H1 (cell line): ENCODE measurements at regions not wholly inside any gene's neighbourhood (a gene's known extent, or its start where the extent isn't known, plus 50 kb on each side); places are given as distances from the start of the nearest gene placed in this dataset.

ENCODE experiments used
- CTCF ChIA-PET: fragments of 300-600 bp; sonication (Branson Sonifier 250); formaldehyde crosslinking; loops from one replicate; lab custom pipeline; 2021; ENCODE audit not compliant: partially characterized antibody; lab: Charles Lee
- POLR2A ChIA-PET: fragments of 300-600 bp; sonication (Branson Sonifier 250); formaldehyde crosslinking; loops from one replicate; lab custom pipeline; 2021; ENCODE audit warnings: inconsistent platforms; ENCODE audit not compliant: partially characterized antibody; lab: Charles Lee
- DNase-seq, 2 experiments: peaks; one replicate each; pipeline versions ENCODE4 v3.0.0 to v3.0.0-alpha.2; 2010 to 2022; ENCODE audit warnings: low spot score in 2 of 2, low read depth in 1 of 2, mixed read lengths in 1 of 2
- FAIRE-seq: peaks from 2 replicates; lab custom pipeline; 2011; peaks lifted over from hg19 to GRCh38; lab: Jason Lieb, UNC
- H2AFZ ChIP-seq: 2 replicates; pipeline ENCODE4 v1.8.1; 2012; ENCODE audit warnings: low read length, inconsistent platforms
- H2AK5ac ChIP-seq: 2 replicates; pipeline ENCODE4 v1.6.1; 2013; ENCODE audit warnings: low read depth, low read length
- H2BK120ac ChIP-seq: replicated peaks from 2 replicates; pipeline ENCODE3; 2013; ENCODE audit warnings: low read depth, low read length, inconsistent platforms
- H2BK12ac ChIP-seq: 2 replicates; pipeline ENCODE4 v1.6.1; 2013; ENCODE audit warnings: low read depth, low read length
- H2BK15ac ChIP-seq: 2 replicates; pipeline ENCODE4 v1.6.1; 2013; ENCODE audit warnings: low read length
- H2BK20ac ChIP-seq: 2 replicates; pipeline ENCODE4 v1.6.1; 2013; ENCODE audit warnings: low read length
- H2BK5ac ChIP-seq: 2 replicates; pipeline ENCODE4 v1.6.1; 2013; ENCODE audit warnings: low read depth, low read length
- H3K14ac ChIP-seq: 2 replicates; pipeline ENCODE4 v1.6.1; 2013; ENCODE audit warnings: inconsistent platforms; ENCODE audit not compliant: insufficient read length
- H3K18ac ChIP-seq: 2 replicates; pipeline ENCODE4 v1.6.1; 2013; ENCODE audit warnings: low read length; ENCODE audit errors: extremely low read depth
- H3K23ac ChIP-seq: 2 replicates; pipeline ENCODE4 v1.6.1; 2013; ENCODE audit warnings: inconsistent platforms; ENCODE audit not compliant: insufficient read length
- H3K23me2 ChIP-seq: 2 replicates; pipeline ENCODE4 v1.6.1; 2013; ENCODE audit warnings: low read depth, low read length
- H3K27ac ChIP-seq: 2 replicates; pipeline ENCODE4 v1.6.1; 2011; ENCODE audit warnings: low read depth, low read length, inconsistent platforms
- H3K27me3 ChIP-seq, 4 experiments: replicated peaks in 1 of 4; 1 replicate in 1 of 4; 2 replicates in 3 of 4; pipeline versions ENCODE4 v1.6.1 to v1.8.1; 2011 to 2013; ENCODE audit warnings: low read length in 3 of 4, mild to moderate bottlenecking in 3 of 4, inconsistent platforms in 2 of 4, mixed read lengths in 2 of 4, moderate library complexity in 1 of 4; ENCODE audit not compliant: control insufficient read depth in 3 of 4, insufficient read depth in 3 of 4; ENCODE audit errors: extremely low read depth in 1 of 4
- H3K36me3 ChIP-seq, 4 experiments: 2 replicates each; pipeline versions ENCODE4 v1.6.1 to v1.8.1; 2011 to 2013; ENCODE audit warnings: mild to moderate bottlenecking in 4 of 4, low read length in 3 of 4, moderate library complexity in 2 of 4, control low read depth in 1 of 4, inconsistent platforms in 1 of 4; ENCODE audit not compliant: insufficient read depth in 4 of 4, control insufficient read depth in 2 of 4
- H3K4ac ChIP-seq: replicated peaks from 2 replicates; pipeline ENCODE3; 2013; ENCODE audit warnings: low read length, low read depth, mixed read lengths, inconsistent platforms; ENCODE audit not compliant: insufficient read length
- H3K4me1 ChIP-seq, 4 experiments: replicated peaks in 1 of 4; 1 replicate in 1 of 4; 2 replicates in 3 of 4; pipeline versions ENCODE4 v1.6.1 to v1.8.1; 2011 to 2013; ENCODE audit warnings: low read length in 3 of 4, inconsistent platforms in 2 of 4, mixed read lengths in 1 of 4; ENCODE audit not compliant: insufficient read depth in 4 of 4, control insufficient read depth in 3 of 4
- H3K4me2 ChIP-seq, 2 experiments: 2 replicates each; pipeline versions ENCODE4 v1.6.1 to v1.8.1; 2011 to 2013; ENCODE audit warnings: low read depth in 2 of 2, low read length in 2 of 2, control low read depth in 1 of 2, inconsistent platforms in 1 of 2, mild to moderate bottlenecking in 1 of 2; ENCODE audit not compliant: insufficient read depth in 1 of 2
- H3K4me3 ChIP-seq, 4 experiments: fragments of 200-600, 300-600 bp in 1 of 4; sonication (generic), shearing (Covaris generic), sonication (Bioruptor Twin) in 1 of 4; 2 replicates each; pipeline versions ENCODE4 v1.5.1 to v1.8.1; 2011 to 2016; ENCODE audit warnings: low read length in 4 of 4, low read depth in 3 of 4, control low read depth in 2 of 4, inconsistent platforms in 2 of 4, mild to moderate bottlenecking in 2 of 4, mixed read lengths in 1 of 4, moderate library complexity in 1 of 4; ENCODE audit not compliant: insufficient read depth in 2 of 4; ENCODE audit errors: extremely low read depth in 1 of 4
- H3K56ac ChIP-seq: replicated peaks from 2 replicates; pipeline ENCODE3; 2013; ENCODE audit warnings: low read depth, mild to moderate bottlenecking, mixed read lengths, low read length, inconsistent platforms; ENCODE audit not compliant: insufficient read length
- H3K79me1 ChIP-seq: 2 replicates; pipeline ENCODE4 v1.6.1; 2013; ENCODE audit warnings: low read depth, low read length, control low read depth
- H3K79me2 ChIP-seq, 2 experiments: 2 replicates each; pipeline versions ENCODE4 v1.6.1 to v1.8.1; 2012 to 2013; ENCODE audit warnings: low read length in 2 of 2, mild to moderate bottlenecking in 2 of 2, inconsistent platforms in 1 of 2; ENCODE audit not compliant: insufficient read depth in 2 of 2, control insufficient read depth in 1 of 2
- H3K9ac ChIP-seq, 4 experiments: replicated peaks in 1 of 4; 1 replicate in 1 of 4; 2 replicates in 3 of 4; pipeline versions ENCODE4 v1.6.1 to v1.8.1; 2011 to 2013; ENCODE audit warnings: low read depth in 3 of 4, low read length in 3 of 4, control low read depth in 2 of 4, mild to moderate bottlenecking in 2 of 4, moderate library complexity in 2 of 4, inconsistent platforms in 1 of 4; ENCODE audit errors: extremely low read depth in 1 of 4
- H3K9me3 ChIP-seq, 2 experiments: 2 replicates each; pipeline versions ENCODE4 v1.6.1 to v1.8.1; 2012 to 2013; ENCODE audit warnings: mild to moderate bottlenecking in 2 of 2, moderate library complexity in 2 of 2, control low read depth in 1 of 2, inconsistent platforms in 1 of 2, low read depth in 1 of 2, low read length in 1 of 2, mixed read lengths in 1 of 2; ENCODE audit not compliant: insufficient read depth in 2 of 2
- H4K20me1 ChIP-seq, 2 experiments: replicated peaks in 1 of 2; 2 replicates each; pipeline versions ENCODE3 to v1.8.1; 2011 to 2013; ENCODE audit warnings: inconsistent platforms in 2 of 2, low read length in 2 of 2, mild to moderate bottlenecking in 1 of 2; ENCODE audit not compliant: insufficient read depth in 2 of 2, control insufficient read depth in 1 of 2
- H4K5ac ChIP-seq: 2 replicates; pipeline ENCODE4 v1.6.1; 2013; ENCODE audit warnings: low read length, low read depth, mixed read lengths, inconsistent platforms; ENCODE audit not compliant: insufficient read length
- H4K8ac ChIP-seq: 2 replicates; pipeline ENCODE4 v1.8.0; 2013; ENCODE audit warnings: mild to moderate bottlenecking, moderate library complexity, low read length, inconsistent platforms; ENCODE audit not compliant: insufficient read depth; ENCODE audit errors: extremely low read depth
- H4K91ac ChIP-seq: replicated peaks from 2 replicates; pipeline ENCODE3; 2013; ENCODE audit warnings: low read length, mixed read lengths, inconsistent platforms; ENCODE audit not compliant: insufficient read length
- CBX5 ChIP-seq: fragments of 300-800, 300-1000 bp; sonication (generic); IDR thresholded peaks from 2 replicates; pipeline ENCODE4 v1.7.1; 2016; ENCODE audit warnings: antibody characterized with exemption, low read length, low read depth
- CTBP2 ChIP-seq: IDR thresholded peaks from 2 replicates; pipeline ENCODE4 v1.7.0; 2011; ENCODE audit warnings: borderline replicate concordance, mild to moderate bottlenecking, moderate library complexity, mixed read lengths, low read length; ENCODE audit not compliant: insufficient read depth, insufficient read length
- GABPA ChIP-seq: IDR thresholded peaks from 2 replicates; pipeline ENCODE4 v1.6.1; 2011; ENCODE audit warnings: mild to moderate bottlenecking, low read length, moderate library complexity, borderline replicate concordance; ENCODE audit not compliant: insufficient read depth
- HDAC6 ChIP-seq: IDR thresholded peaks from one replicate; pipeline ENCODE4 v1.7.1; 2012; ENCODE audit warnings: low read depth, mild to moderate bottlenecking, inconsistent platforms, low read length, moderate library complexity
- KDM1A ChIP-seq: fragments of 200-600, 300-600 bp; sonication (generic); IDR thresholded peaks from 2 replicates; pipeline ENCODE4 v1.7.1; 2016; ENCODE audit warnings: mild to moderate bottlenecking, low read length, borderline replicate concordance
- RAD21 ChIP-seq, 2 experiments: IDR thresholded peaks in 1 of 2; conservative IDR thresholded peaks in 1 of 2; 2 replicates each; pipeline ENCODE4 v1.6.1; 2011; ENCODE audit warnings: low read depth in 2 of 2, low read length in 2 of 2, improper control_type of control experiment in 1 of 2, inconsistent platforms in 1 of 2, mild to moderate bottlenecking in 1 of 2, moderate library complexity in 1 of 2
- RNF2 ChIP-seq: fragments of 200-900, 300-1000 bp; sonication (generic); IDR thresholded peaks from 2 replicates; pipeline ENCODE4 v1.7.1; 2016; ENCODE audit warnings: borderline replicate concordance, low read depth, mild to moderate bottlenecking, antibody characterized with exemption, low read length; ENCODE audit not compliant: poor library complexity, severe bottlenecking; ENCODE audit errors: missing control alignments
- SIRT6 ChIP-seq: IDR thresholded peaks from one replicate; pipeline ENCODE4 v1.7.1; 2012; ENCODE audit warnings: low read length, inconsistent platforms
- SP1 ChIP-seq: IDR thresholded peaks from 2 replicates; pipeline ENCODE4 v1.6.1; 2011; ENCODE audit warnings: low read depth, low read length
- TAF7 ChIP-seq: optimal IDR thresholded peaks from 2 replicates; pipeline ENCODE3; 2011; ENCODE audit warnings: low read depth, mild to moderate bottlenecking, inconsistent platforms, low read length, moderate library complexity, borderline replicate concordance
- TBP ChIP-seq: IDR thresholded peaks from 2 replicates; pipeline ENCODE4 v1.6.1; 2011; ENCODE audit warnings: low read depth, low read length, improper control_type of control experiment
- WGBS, 2 experiments: shearing (Covaris generic) in 1 of 2; methylation state at CpG; one replicate each; pipeline versions ENCODE4 v1.1.6 to v1.1.7; 2013 to 2015; ENCODE audit warnings: low lambda C conversion rate in 2 of 2, mixed read lengths in 2 of 2, inconsistent platforms in 1 of 2, low coverage in 1 of 2, missing lambda C conversion rate in 1 of 2; ENCODE audit not compliant: insufficient replicate concordance in 2 of 2, insufficient coverage in 1 of 2, insufficient read length in 1 of 2; ENCODE audit errors: extremely low coverage in 1 of 2, missing lambda C conversion rate in 1 of 2; 5-methylcytosine and 5-hydroxymethylcytosine counted together

- Histone ChIP-seq H3K23ac (no peak overlapping the region), H2BK20ac (no peak overlapping the region), H3K4me1 (no peaks in the 10 kb centered on the region), H2BK5ac (no peak overlapping the region), H3K27ac (no peak overlapping the region), H3K79me1 (no peaks in the 10 kb centered on the region; the same call in 1 of the 2 replicates), H3K4me3 (no peak overlapping the region), H2AFZ (no peak overlapping the region), H3K18ac (no peak overlapping the region), H4K91ac (no peak overlapping the region), H4K8ac (no peak overlapping the region), H3K79me2 (no peaks in the 10 kb centered on the region), H3K4me2 (no peak overlapping the region), H2AK5ac (no peak overlapping the region), H3K14ac (no peak overlapping the region), H4K5ac (no peak overlapping the region), H3K56ac (no peak overlapping the region), H3K27me3 (no peaks in the 10 kb centered on the region), H3K23me2 (no peaks in the 10 kb centered on the region), H2BK15ac (no peak overlapping the region), H3K36me3 (no peaks in the 10 kb centered on the region), H3K9ac (no peak overlapping the region), H4K20me1 (no peaks in the 10 kb centered on the region), H3K4ac (no peak overlapping the region), H2BK120ac (no peak overlapping the region), H2BK12ac (no peak overlapping the region), H3K9me3 (no peaks in the 10 kb centered on the region)
- DNase-seq (no peak), FAIRE-seq (no peak)
- ChIA-PET CTCF (no interaction called here), POLR2A (no interaction called here)
- WGBS, 2 experiments, result 86% methylated on average over 4 of the region's 4 CpGs; no CpG with 5 or more reads in 1 of the 2 experiments
- no peak for TF ChIP-seq CBX5
- no peak for TF ChIP-seq SIRT6
- TF ChIP-seq TAF7, result no peak
- no peak for TF ChIP-seq TBP
- TF ChIP-seq RNF2, result no peak
- TF ChIP-seq SP1, result no peak
- no peak for TF ChIP-seq CTBP2
- no peak for TF ChIP-seq GABPA
- TF ChIP-seq RAD21 (IDR thresholded peaks at IDR 0.05 in 1 of 2, conservative IDR thresholded peaks at IDR 0.05 in 1 of 2; ENCODE audit: low read depth in 2 of 2, low read length in 2 of 2), result no peak
- no peak for TF ChIP-seq KDM1A
- TF ChIP-seq HDAC6, result no peak
Measured at GRCh38 chr14:55973285-55973800, 144.9 kb upstream of the PELI2 start.
